ENCODE measurements at regions not wholly inside any gene's neighbourhood (a gene's known extent, or its start where the extent isn't known, plus 50 kb on each side); places are given as distances from the start of the nearest gene placed in this dataset.

GRCh38 chr1:4140241-4140640 lies 240.2 kb upstream of the C1orf174 start:
- DNase-seq (ENCODE audit: low spot score), result no peak

DNA sequence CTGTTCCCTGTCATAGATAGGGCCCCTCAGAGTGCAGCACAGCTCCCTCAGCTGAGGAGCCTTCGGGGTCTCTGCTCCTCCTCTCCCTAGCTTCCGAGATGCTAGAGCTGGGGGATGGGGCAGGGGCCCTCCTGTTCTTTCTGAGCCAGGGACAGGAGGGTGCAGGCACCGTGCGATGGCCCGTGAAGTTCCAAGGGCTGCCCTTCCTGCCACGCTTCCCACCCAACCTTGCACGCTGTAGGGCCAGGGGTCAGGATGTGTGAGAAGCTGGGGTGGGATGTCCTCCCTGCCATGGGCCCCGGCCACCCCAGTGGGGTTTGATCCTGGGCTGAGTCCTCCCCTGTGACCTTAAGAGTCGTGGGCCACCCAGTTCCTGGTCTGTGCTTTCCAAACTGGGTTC lies 240.7 kb upstream of the C1orf174 start:
- no peak for DNase-seq (ENCODE audit: low spot score)

DNA sequence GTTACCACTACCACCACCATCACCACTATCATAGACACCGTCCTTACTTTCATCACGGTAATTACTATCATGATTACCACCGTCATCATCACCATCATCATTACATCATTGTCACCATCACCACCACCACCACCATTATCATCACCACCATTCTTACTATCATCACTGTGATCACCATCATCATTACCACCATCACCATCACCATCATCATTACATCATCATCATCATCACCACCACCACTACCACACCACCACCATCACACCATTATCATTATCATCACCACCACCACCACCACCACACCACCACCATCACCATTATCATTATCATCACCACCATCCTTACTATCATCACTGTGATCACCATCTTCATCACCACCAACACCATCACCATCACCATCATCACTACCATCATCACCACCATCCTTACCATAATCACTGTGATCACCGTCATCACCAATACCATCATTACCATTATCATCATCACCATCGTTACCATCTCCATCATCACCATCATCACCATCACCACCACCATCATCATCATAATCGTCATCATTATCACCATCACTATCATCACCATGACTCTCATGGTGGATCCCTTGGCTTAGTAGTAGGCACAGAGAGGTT lies 244.4 kb upstream of the C1orf174 start:
- DNase-seq (ENCODE audit: low spot score), result no peak

DNA sequence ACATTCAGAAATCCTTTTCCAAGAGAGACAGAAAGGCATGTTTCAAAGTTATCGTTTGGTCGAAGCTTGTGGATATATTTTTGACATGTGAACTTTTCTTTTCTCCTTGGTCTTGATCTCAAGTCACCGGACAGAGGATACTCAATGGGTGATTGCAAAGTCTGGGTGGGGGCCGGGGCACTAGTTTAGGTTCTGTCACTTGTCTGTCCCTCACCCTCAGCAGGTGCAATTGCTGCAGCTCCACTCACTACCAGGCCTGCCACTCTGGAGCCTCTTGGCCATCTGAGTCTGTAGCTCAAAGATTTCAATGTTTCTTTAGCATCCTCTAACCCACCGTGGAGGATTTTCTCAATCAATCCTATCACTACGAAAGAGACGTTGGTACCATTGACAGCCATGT lies 246.0 kb upstream of the C1orf174 start:
- DNase-seq (ENCODE audit: low spot score), result no peak

DNA sequence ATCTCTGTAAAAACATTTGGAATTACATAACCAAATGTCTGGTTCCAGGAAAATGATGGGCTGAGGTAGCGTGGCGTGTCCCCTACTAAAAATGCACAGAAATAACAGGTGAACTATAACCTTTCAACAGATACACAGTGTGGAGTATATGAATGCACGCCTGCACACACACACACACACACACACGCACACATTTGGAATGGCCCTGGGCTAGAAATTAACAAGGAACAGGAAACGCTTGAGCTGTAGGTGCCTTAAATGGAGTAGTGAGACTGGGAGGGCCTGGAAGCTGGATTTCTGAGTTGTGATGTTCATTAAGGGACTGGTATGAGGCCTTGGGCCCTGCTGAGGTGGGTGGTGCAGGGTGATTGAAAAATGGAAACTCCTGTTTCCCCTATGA lies 246.5 kb upstream of the C1orf174 start:
- DNase-seq (ENCODE audit: low spot score), result no peak

GRCh38 chr1:4147509-4147908 lies 247.4 kb upstream of the C1orf174 start:
- DNase-seq (ENCODE audit: low spot score), result no peak

- DNase-seq (ENCODE audit: low spot score), result no peak
Measured at GRCh38 chr1:4149281-4149680, 249.2 kb upstream of the C1orf174 start.

- DNase-seq (ENCODE audit: low spot score), result no peak
Measured at GRCh38 chr1:4149831-4150230, 249.8 kb upstream of the C1orf174 start.

DNA sequence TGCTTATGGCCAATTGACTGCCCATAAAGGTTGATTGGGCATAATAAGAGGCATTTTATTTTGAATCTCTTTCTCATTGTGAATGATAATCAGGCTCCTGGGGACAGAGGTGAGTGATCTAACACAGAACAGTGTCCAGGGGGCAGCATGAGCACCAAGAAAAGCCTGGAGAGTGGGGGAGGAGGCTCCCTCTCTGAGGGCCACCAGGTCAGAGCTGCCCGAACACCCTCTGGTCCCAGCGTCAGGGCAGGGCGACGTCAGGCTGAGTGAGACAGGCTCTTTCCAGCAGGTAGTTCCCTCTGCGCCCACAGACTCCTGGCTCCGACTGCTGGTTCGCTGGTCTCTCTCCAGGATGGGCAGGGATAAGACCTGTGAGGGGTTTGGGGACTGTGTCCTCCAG lies 250.2 kb upstream of the C1orf174 start:
- no peak for DNase-seq (ENCODE audit: low spot score)

GRCh38 chr1:4152266-4152665 lies 252.2 kb upstream of the C1orf174 start:
- DNase-seq (ENCODE audit: low spot score), result no peak

DNA sequence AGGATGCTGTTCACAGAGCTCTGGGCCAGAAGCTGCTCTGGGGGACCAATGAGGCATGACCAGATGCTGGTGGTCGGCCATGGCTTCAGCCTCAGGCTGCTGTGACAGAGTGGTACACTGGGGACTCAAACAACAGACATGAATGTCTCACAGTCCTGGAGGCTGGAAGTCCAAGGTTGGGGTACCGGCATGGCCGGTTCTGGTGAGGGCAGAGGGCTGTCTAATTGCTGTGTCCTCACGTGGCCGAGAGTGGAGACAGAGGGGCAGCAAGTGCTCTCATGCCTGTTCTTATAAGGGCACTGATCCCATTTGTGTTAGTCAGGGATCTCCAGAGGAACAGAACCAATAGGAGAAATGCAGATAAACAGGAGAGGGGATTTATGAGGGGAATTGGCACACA lies 253.5 kb upstream of the C1orf174 start:
- no peak for DNase-seq (ENCODE audit: low spot score)

- DNase-seq (ENCODE audit: low spot score), result no peak
Measured at GRCh38 chr1:4156241-4156973, 256.3 kb upstream of the C1orf174 start.

DNA sequence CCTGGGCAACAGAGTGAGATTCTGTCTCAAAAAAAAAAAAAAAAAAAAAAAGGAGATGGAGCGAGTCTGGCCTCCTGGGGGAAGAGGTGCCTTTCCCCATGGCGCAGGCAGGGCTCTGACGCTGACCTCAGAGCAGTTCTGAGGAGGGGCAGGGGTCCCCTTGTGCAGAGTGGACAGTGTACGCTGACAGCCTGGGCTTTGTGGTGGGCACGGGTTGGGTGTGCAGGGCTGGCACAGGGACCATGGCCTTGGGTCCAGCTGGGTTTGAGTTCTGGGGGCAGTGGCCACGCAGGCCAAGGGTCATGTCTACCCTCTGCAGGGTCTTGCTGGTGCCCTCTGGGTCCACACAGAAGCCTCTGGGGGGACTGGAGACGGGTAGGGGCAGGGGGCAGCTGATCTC lies 260.1 kb upstream of the C1orf174 start:
- no peak for DNase-seq (ENCODE audit: low spot score)

DNA sequence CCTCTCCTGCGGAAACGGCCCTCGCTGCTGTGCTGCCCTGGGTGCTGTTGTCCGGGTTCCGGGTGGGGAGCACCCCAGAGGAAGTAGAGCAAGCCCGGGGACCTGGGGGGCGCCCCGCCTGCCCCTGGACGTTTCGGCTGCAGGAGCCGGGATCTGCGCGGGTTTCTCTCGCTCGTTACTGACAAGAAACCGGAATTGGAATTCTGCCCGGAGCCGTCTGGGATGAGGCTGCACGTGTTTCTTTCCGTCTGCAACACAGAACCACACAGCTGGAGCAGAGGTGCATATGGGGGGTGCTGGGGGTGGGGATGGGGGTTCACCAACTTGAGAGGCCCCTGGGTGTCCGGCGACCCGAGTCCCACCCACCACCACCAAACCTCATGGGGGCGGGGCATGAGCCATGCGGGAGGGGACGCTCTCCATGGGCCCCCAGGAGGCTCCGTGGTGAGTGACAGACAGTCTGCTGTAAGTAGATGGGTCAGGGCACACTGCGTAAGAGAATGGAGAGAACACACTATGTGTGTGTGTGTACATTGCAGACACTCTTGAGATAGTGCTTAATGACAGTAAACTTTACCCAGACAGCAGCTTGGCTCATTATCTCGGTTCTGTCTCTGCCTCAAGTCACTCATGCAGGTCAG lies 261.4 kb upstream of the C1orf174 start:
- DNase-seq (ENCODE audit: low spot score), result no peak

DNA sequence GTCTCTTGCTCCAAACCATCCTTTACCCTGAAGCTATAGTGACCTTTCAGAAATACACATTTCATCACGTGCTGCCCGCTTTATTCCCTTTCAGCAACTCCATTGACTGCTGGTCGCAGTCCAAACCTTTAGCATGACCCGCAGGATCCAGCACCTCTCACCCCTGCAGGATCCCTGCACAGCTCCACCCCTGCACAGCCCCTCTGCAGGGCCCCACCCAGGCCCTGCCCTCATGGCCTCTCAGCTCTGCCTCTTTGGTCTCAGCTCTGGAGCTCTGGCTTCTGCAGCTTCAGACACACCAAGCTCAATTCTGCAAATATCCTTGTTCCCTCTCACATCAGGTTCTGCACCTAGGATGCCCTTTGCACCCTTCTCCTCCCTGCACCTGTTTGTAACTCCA lies 264.9 kb upstream of the C1orf174 start:
- no peak for DNase-seq (ENCODE audit: low spot score)

- DNase-seq (ENCODE audit: low spot score), result no peak
Measured at GRCh38 chr1:4165686-4166300, 265.7 kb upstream of the C1orf174 start.

- DNase-seq (ENCODE audit: low spot score), result no peak
Measured at GRCh38 chr1:4166713-4167112, 266.6 kb upstream of the C1orf174 start.

GRCh38 chr1:4169991-4170390 lies 269.9 kb upstream of the C1orf174 start:
- DNase-seq (ENCODE audit: low spot score), result no peak

GRCh38 chr1:4170548-4171340 lies 270.7 kb upstream of the C1orf174 start:
- no peak for DNase-seq (ENCODE audit: low spot score)

GRCh38 chr1:4171480-4172450 lies 271.7 kb upstream of the C1orf174 start:
- no peak for DNase-seq (ENCODE audit: low spot score)
